ENCODE measurements at regions not wholly inside any gene's neighbourhood (a gene's known extent, or its start where the extent isn't known, plus 50 kb on each side); places are given as distances from the start of the nearest gene placed in this dataset.

DNA sequence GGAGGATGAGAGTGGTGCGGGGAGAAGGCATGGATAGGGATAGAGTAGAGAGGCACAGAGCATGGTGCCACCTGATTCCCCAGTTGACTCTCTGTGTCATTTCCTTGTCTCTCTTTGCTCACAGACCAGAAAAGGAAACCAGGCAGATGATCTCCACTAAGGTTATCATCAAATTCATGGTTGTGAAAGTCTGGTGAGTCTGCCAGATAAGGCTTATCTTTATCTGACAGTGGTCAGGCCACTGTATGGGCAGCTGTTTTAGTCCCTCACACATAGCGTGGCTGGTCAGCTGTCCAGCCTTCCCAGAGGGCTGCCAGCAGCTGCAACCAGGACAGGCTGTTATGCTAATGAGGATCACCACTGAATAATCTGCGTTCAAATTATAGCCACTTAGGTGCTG is 99.0 kb downstream of the ADRA2A start (continued):
- TF ChIP-seq NANOG (IDR thresholded peaks at IDR 0.05; ENCODE audit: insufficient read depth, low read depth, low read length, poor library complexity, severe bottlenecking): no peak
- no peak for TF ChIP-seq BACH1 (IDR thresholded peaks at IDR 0.05; ENCODE audit: low read length)
- no peak for TF ChIP-seq KDM5A (IDR thresholded peaks at IDR 0.05; ENCODE audit: low read length)
- no peak for TF ChIP-seq SIN3A (conservative IDR thresholded peaks at IDR 0.05 in 1 of 2, IDR thresholded peaks at IDR 0.05 in 1 of 2; ENCODE audit: low read depth in 1 of 2, low read length in 2 of 2)
- no peak for TF ChIP-seq YY1 (IDR thresholded peaks at IDR 0.05; ENCODE audit: low read depth, low read length)
- TF ChIP-seq CEBPB (IDR thresholded peaks at IDR 0.05; ENCODE audit: low read depth, low read length): no peak

Measured in H1 (cell line).